ENCODE measurements at regions not wholly inside any gene's neighbourhood (a gene's known extent, or its start where the extent isn't known, plus 50 kb on each side); places are given as distances from the start of the nearest gene placed in this dataset.

GRCh38 chr21:28212061-28212460 lies 780.6 kb downstream of the LTN1 start:
- TF ChIP-seq POLR2A (IDR thresholded peaks at IDR 0.05; ENCODE audit: low read depth, low read length) (no peak), MYC (IDR thresholded peaks at IDR 0.05; ENCODE audit: low read depth, low read length) (no peak), CTCF (IDR thresholded peaks at IDR 0.05; ENCODE audit: extremely low read depth in 1 of 2, insufficient read depth in 1 of 2, low read depth in 1 of 2, low read length in 2 of 2) (no peak), EZH2 (IDR thresholded peaks at IDR 0.05; ENCODE audit: borderline replicate concordance, low read depth, low read length, severe bottlenecking) (no peak), GATA2 (IDR thresholded peaks at IDR 0.05; ENCODE audit: insufficient read depth, insufficient read length, low read depth, low read length) (no peak), POLR2AphosphoS5 (IDR thresholded peaks at IDR 0.05; ENCODE audit: insufficient read depth, low read depth, low read length) (no peak)
